K562 (cell line): ENCODE measurements at regions not wholly inside any gene's neighbourhood (a gene's known extent, or its start where the extent isn't known, plus 50 kb on each side); places are given as distances from the start of the nearest gene placed in this dataset.

Source experiments
- MECOM ChIP-seq: fragments of 250-450 bp; sonication (Bioruptor Pico); IDR thresholded peaks from 2 replicates; pipeline ENCODE4 v1.8.0; 2022; ENCODE audit warnings: inconsistent platforms
- NR2C2 ChIP-seq, 2 experiments: fragments of 200-800 bp in 1 of 2; sonication (Bioruptor generic) in 1 of 2; sonication (generic) in 1 of 2; formaldehyde crosslinking in 1 of 2; IDR thresholded peaks; 2 replicates each; pipeline versions ENCODE4 v1.6.1 to v1.8.0; 2016 to 2022; ENCODE audit warnings: mild to moderate bottlenecking in 1 of 2, missing compliant biosample characterization in 1 of 2, missing genetic modification characterization in 1 of 2, missing genetic modification reagents in 1 of 2
- ZKSCAN1 ChIP-seq: fragments of 150-350 bp; IDR thresholded peaks from 2 replicates; pipeline ENCODE4 v1.6.1; 2016; ENCODE audit warnings: low read depth, low read length
- ZNF347 ChIP-seq: fragments of 450-650 bp; formaldehyde crosslinking; IDR thresholded peaks from 2 replicates; pipeline ENCODE4 v1.4.0; 2020; ENCODE audit warnings: low read depth, mild to moderate bottlenecking, moderate library complexity

DNA sequence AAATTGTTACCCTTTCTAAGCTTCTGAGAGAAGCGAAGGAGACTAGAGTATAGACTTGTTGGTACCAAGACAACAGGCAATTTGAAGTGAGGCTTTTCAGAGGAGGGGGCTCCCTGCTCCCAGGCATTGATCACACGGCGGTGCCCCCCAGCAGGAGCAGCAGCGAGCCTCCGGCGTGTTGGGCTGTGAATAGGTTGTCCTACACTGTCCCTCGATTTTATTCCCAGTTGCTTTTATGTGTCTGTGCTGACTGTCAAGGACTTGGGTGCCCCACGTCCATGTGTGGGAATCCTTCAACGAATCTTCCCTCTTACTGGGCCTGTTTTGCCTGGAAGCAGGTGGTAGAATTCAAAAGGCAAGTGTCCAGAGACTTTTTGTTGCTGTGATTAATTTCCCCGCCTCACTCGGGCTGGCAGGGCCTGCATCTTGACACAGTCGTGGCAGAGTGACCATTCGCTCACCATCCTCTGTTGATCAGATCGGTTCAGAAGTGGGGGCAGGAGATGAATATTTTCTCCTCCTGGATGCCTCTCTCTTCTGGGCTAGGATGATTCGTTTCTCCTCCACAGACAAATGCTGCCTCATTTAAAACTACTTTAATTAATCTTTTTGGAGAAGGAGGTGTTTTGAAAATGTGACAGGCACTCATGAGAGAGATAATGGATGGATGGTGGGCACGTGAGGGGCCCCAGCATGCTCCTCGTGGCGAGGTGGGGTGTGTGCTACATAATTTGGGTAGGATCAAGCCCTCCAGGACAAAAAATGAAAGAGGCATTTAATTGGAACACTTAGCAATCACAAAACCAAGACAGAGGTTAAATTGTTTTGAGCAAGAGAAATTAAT is 77.6 kb downstream of the SMIM21 start:
- TF ChIP-seq ZNF347 (no peak), MECOM (CRISPR knock-in tag) (no peak), NR2C2 (CRISPR knock-in tag; IDR thresholded peaks at IDR 0.05) (no peak), NR2C2 (tag; IDR thresholded peaks at IDR 0.05) (no peak), ZKSCAN1 (no peak)
